ENCODE measurements at regions not wholly inside any gene's neighbourhood (a gene's known extent, or its start where the extent isn't known, plus 50 kb on each side); places are given as distances from the start of the nearest gene placed in this dataset.

DNA sequence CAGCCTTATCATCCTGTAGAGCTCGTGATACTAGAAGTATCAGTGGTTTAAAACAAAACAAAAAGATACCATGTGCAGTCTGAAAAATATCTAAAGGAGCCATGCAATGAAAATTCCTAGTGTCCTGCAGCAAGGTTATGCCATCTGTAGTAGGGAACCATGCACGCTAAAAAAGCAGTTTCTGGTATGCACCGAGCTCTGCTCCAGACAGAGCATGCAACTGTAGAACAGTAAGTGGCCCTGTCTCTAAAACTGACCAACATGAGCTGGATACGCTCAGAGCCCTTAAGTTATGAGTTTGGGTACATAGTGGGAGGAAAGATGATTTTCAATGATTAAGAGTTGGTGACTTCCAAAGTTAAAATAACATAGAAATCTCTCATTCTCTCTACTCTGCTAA lies 159.3 kb upstream of the ADAMTS5 start:
- TF ChIP-seq SP1 (IDR thresholded peaks at IDR 0.05): no peak
- TF ChIP-seq NFRKB (IDR thresholded peaks at IDR 0.05): no peak
- no peak for TF ChIP-seq LEF1 (IDR thresholded peaks at IDR 0.05; ENCODE audit: borderline replicate concordance)
- no peak for TF ChIP-seq BHLHE40 (IDR thresholded peaks at IDR 0.05; ENCODE audit: borderline replicate concordance)
- no peak for TF ChIP-seq HDGF (IDR thresholded peaks at IDR 0.05; ENCODE audit: borderline replicate concordance)
- TF ChIP-seq TARDBP (IDR thresholded peaks at IDR 0.05): no peak
- TF ChIP-seq FOXK2 (IDR thresholded peaks at IDR 0.05): no peak
- no peak for TF ChIP-seq FOXM1 (IDR thresholded peaks at IDR 0.05; ENCODE audit: borderline replicate concordance)
- no peak for TF ChIP-seq FOXA1 (IDR thresholded peaks at IDR 0.05)
- no peak for TF ChIP-seq SUZ12 (IDR thresholded peaks at IDR 0.05)
- TF ChIP-seq ELF4 (IDR thresholded peaks at IDR 0.05): no peak
- no peak for TF ChIP-seq ZNF384 (IDR thresholded peaks at IDR 0.05)
- no peak for TF ChIP-seq L3MBTL2 (conservative IDR thresholded peaks at IDR 0.05)

Data from HEK293T (cell line).